RPMI8226 (cell line): ENCODE measurements at regions not wholly inside any gene's neighbourhood (a gene's known extent, or its start where the extent isn't known, plus 50 kb on each side); places are given as distances from the start of the nearest gene placed in this dataset.

Experiments
- DNase-seq: peaks from one replicate; pipeline ENCODE4 v3.0.0-alpha.2; 2015

GRCh38 chr11:92846491-92847125 lies 122.8 kb upstream of the MTNR1B start:
- no peak for DNase-seq

- DNase-seq: no peak
Observed at GRCh38 chr11:92848578-92848977, 120.9 kb upstream of the MTNR1B start.

- peak; percentile 69 for DNase-seq
Observed at GRCh38 chr11:92850296-92850826, 119.1 kb upstream of the MTNR1B start.

GRCh38 chr11:92852229-92852628 lies 117.2 kb upstream of the MTNR1B start:
- DNase-seq: no peak

GRCh38 chr11:92852946-92853345 lies 116.5 kb upstream of the MTNR1B start:
- peak; percentile 43 for DNase-seq

GRCh38 chr11:92854162-92854561 lies 115.3 kb upstream of the MTNR1B start:
- DNase-seq: peak; percentile 24

- peak; percentile 69 for DNase-seq
Observed at GRCh38 chr11:92854952-92855351, 114.5 kb upstream of the MTNR1B start.

- no peak for DNase-seq
Observed at GRCh38 chr11:92855607-92856405, 113.6 kb upstream of the MTNR1B start.

- DNase-seq: no peak
Observed at GRCh38 chr11:92857407-92857806, 112.0 kb upstream of the MTNR1B start.

- peak; percentile 20 for DNase-seq
Observed at GRCh38 chr11:92859156-92859690, 110.2 kb upstream of the MTNR1B start.

GRCh38 chr11:92861634-92862033 lies 107.8 kb upstream of the MTNR1B start:
- DNase-seq: no peak

GRCh38 chr11:92865352-92865751 lies 104.1 kb upstream of the MTNR1B start:
- DNase-seq: no peak

GRCh38 chr11:92866679-92867282 lies 102.7 kb upstream of the MTNR1B start:
- no peak for DNase-seq

GRCh38 chr11:92867913-92868619 lies 101.4 kb upstream of the MTNR1B start:
- DNase-seq: no peak

- DNase-seq: no peak
Observed at GRCh38 chr11:92869716-92870115, 99.7 kb upstream of the MTNR1B start.

- no peak for DNase-seq
Observed at GRCh38 chr11:92870196-92870832, 99.1 kb upstream of the MTNR1B start.

GRCh38 chr11:92873551-92873950 lies 95.9 kb upstream of the MTNR1B start:
- no peak for DNase-seq

- no peak for DNase-seq
Observed at GRCh38 chr11:92875473-92875872, 94.0 kb upstream of the MTNR1B start.

GRCh38 chr11:92879086-92879485 lies 90.4 kb upstream of the MTNR1B start:
- no peak for DNase-seq

GRCh38 chr11:92880381-92880780 lies 89.1 kb upstream of the MTNR1B start:
- no peak for DNase-seq

GRCh38 chr11:92881940-92882450 lies 87.5 kb upstream of the MTNR1B start:
- DNase-seq: no peak
